Effector memory CD4-positive, alpha-beta T cell (primary cell): ENCODE measurements at regions not wholly inside any gene's neighbourhood (a gene's known extent, or its start where the extent isn't known, plus 50 kb on each side); places are given as distances from the start of the nearest gene placed in this dataset.
"Not testable (repeated sequence)": the region's sequence is repeated elsewhere in the genome, so short reads cannot be mapped to it uniquely, and the experiment has no call there.

Experiments used
- DNase-seq, 3 donors: peaks; one replicate each; pipeline ENCODE4 v3.0.0-alpha.2; 2020
- H3K27ac ChIP-seq: 2 replicates; pipeline ENCODE4 v1.7.0; 2013; ENCODE audit warnings: mild to moderate bottlenecking, low read length, moderate library complexity; ENCODE audit not compliant: insufficient read depth, poor library complexity, severe bottlenecking
- H3K27me3 ChIP-seq: replicated peaks from 2 replicates; pipeline ENCODE4 v1.7.0; 2013; ENCODE audit warnings: mild to moderate bottlenecking, low read length; ENCODE audit not compliant: insufficient read depth, control insufficient read depth, poor library complexity, severe bottlenecking
- H3K36me3 ChIP-seq: 2 replicates; pipeline ENCODE4 v1.7.0; 2013; ENCODE audit warnings: mild to moderate bottlenecking, low read length, moderate library complexity; ENCODE audit not compliant: control insufficient read depth, insufficient read depth
- H3K4me1 ChIP-seq: 2 replicates; pipeline ENCODE4 v1.7.0; 2013; ENCODE audit warnings: low read length, mild to moderate bottlenecking; ENCODE audit not compliant: control insufficient read depth, insufficient read depth, poor library complexity, severe bottlenecking
- H3K4me3 ChIP-seq: 2 replicates; pipeline ENCODE4 v1.7.0; 2013; ENCODE audit warnings: low read length, low read depth, mild to moderate bottlenecking; ENCODE audit not compliant: insufficient read depth, poor library complexity, severe bottlenecking
- H3K9me3 ChIP-seq: 2 replicates; pipeline ENCODE4 v1.7.0; 2013; ENCODE audit warnings: mild to moderate bottlenecking, low read length, moderate library complexity; ENCODE audit not compliant: control insufficient read depth

- DNase-seq = peak in 1 of 3 donors; percentile 6
- H3K9me3 ChIP-seq, H3K27me3 ChIP-seq, H3K27ac ChIP-seq, H3K4me3 ChIP-seq, H3K36me3 ChIP-seq, H3K4me1 ChIP-seq: not testable (repeated sequence)
Measured at GRCh38 chr4:9695994-9696393, 85.4 kb upstream of the DRD5 start.

DNA sequence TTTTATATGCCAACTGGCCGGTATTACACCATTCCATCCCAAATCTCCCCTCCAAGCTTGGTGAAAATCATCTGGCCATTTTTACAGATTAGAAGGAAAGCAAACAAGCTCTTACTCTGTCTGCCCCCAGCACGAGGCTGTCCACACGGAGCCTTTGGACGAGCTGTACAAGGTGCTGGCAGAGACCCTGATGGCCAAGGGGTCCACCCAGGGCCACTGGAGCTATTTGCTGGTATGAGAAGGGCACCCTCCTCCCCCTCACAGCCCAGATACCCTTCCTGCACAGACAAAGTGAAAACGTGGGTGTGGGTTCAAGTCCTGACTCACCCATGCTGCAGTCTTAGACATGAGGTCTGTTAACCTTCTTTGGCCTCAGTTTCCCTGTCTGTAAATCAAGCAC, 84.9 kb upstream of the DRD5 start:
- H3K4me1 ChIP-seq, H3K36me3 ChIP-seq, H3K4me3 ChIP-seq, DNase-seq, H3K9me3 ChIP-seq, H3K27ac ChIP-seq, H3K27me3 ChIP-seq: not testable (repeated sequence)

DNA sequence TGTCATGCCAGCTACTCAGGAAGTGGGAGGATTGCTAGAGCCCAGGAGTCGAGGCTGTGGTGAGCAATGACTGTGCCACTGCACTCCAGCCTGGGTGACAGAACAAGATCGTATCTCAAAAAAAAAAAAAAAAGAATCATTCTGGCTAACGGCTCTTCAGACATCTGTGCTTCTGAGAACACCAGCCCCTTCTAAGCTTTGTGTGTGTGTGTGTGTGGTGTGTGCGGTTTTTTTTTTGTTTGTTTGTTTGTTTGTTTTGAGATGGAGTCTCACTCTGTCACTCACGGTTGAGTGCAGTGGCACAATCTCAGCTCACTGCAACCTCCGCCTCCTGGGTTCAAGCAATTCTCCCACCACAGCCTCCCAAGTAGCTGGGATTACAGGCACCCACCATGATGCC, 79.4 kb upstream of the DRD5 start:
- not testable (repeated sequence) for H3K4me1 ChIP-seq, H3K36me3 ChIP-seq, H3K9me3 ChIP-seq, H3K27me3 ChIP-seq, H3K4me3 ChIP-seq, H3K27ac ChIP-seq, DNase-seq

- H3K36me3 ChIP-seq, H3K4me3 ChIP-seq, H3K9me3 ChIP-seq, H3K4me1 ChIP-seq, H3K27ac ChIP-seq, DNase-seq, H3K27me3 ChIP-seq: not testable (repeated sequence)
Measured at GRCh38 chr4:9702696-9703095, 78.7 kb upstream of the DRD5 start.

GRCh38 chr4:9703391-9703790, 78.0 kb upstream of the DRD5 start:
- Histone ChIP-seq H3K36me3 (no peaks in the 10 kb centered on the region), H3K27me3 (no peaks in the 10 kb centered on the region), H3K4me1 (no peaks in the 10 kb centered on the region), H3K9me3 (no peaks in the 10 kb centered on the region), H3K4me3 (no peak overlapping the region), H3K27ac (no peak overlapping the region)
- DNase-seq = peak; percentile 25 to 46 (median 32)

GRCh38 chr4:9704126-9704525, 77.3 kb upstream of the DRD5 start:
- not testable (repeated sequence) for H3K9me3 ChIP-seq, H3K27me3 ChIP-seq, H3K4me1 ChIP-seq, H3K27ac ChIP-seq, DNase-seq, H3K4me3 ChIP-seq, H3K36me3 ChIP-seq

DNA sequence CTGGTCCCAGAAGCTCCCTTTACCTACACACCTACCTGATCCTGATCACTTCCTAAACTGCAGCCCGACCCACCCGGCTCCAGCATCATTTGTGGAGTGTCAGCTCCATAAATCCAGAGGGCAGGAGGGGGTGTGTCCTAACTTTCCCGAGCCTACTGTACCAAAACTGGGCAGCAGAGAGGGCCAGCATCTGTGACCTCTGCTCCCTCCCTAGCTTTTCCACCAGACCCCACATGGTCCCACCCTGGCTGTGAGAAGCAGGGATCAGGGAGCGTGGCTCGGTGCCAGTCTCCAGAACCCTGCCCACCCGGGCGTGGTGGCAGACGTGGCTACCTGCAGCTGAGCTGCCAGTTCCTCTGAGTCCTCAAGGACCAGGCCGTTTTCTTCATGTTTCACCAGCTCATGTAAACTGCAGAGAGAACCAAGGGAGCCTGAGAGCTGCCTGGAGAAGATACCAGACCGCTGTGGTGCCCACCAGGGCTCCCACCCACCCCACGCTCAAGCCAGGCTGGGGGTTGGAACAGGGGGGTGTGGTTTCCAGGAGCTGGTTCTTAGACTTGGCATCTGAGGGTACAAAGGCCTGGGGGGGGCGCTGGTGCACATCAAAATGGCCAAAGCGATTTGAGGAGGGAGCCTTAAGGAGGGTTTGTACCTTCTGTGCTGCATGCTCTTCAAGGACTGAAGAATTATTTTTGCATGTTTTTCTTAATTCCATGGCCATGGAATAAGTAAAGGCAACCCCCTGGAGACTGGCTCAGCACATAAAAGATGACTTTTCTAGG, 76.7 kb upstream of the DRD5 start:
- DNase-seq = no peak
- Histone ChIP-seq H3K4me3 (no peak overlapping the region), H3K27me3 (no peaks in the 10 kb centered on the region)

GRCh38 chr4:9707281-9707680, 74.2 kb upstream of the DRD5 start:
- not testable (repeated sequence) for H3K27me3 ChIP-seq, H3K27ac ChIP-seq, DNase-seq, H3K36me3 ChIP-seq, H3K4me3 ChIP-seq, H3K4me1 ChIP-seq, H3K9me3 ChIP-seq

More for the DNA sequence above, 76.7 kb upstream of the DRD5 start:
- Histone ChIP-seq H3K9me3 (no peaks in the 10 kb centered on the region), H3K36me3 (no peaks in the 10 kb centered on the region), H3K4me1 (no peaks in the 10 kb centered on the region), H3K27ac (no peak overlapping the region)

GRCh38 chr4:9707936-9708335, 73.5 kb upstream of the DRD5 start:
- not testable (repeated sequence) for DNase-seq, H3K27ac ChIP-seq, H3K9me3 ChIP-seq, H3K27me3 ChIP-seq, H3K36me3 ChIP-seq, H3K4me3 ChIP-seq, H3K4me1 ChIP-seq

DNA sequence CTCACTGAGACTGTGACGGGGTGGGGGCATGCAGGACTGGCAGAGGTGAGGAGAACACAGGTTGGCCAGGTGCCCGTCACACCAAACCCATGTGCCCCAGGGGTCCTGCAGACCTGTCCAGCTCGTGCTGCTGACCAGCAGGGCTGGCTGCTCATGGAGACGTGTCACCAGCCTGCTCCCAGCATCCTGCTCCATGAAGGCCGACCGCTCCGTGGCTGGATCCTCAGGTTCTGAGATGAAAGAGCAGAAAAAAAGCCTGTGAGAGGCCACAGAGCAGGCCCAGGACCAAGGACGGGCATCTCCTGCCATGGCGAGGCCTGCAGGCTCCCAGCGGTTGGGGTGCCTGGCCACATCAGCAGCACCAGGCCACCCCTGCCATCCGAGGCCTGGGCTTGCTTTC, 71.7 kb upstream of the DRD5 start:
- Histone ChIP-seq H3K36me3 (no peaks in the 10 kb centered on the region), H3K27ac (no peak overlapping the region), H3K4me3 (no peak overlapping the region), H3K9me3 (no peaks in the 10 kb centered on the region), H3K27me3 (no peaks in the 10 kb centered on the region), H3K4me1 (no peaks in the 10 kb centered on the region)
- DNase-seq = no peak
